A549 (cell line): ENCODE measurements at regions not wholly inside any gene's neighbourhood (a gene's known extent, or its start where the extent isn't known, plus 50 kb on each side); places are given as distances from the start of the nearest gene placed in this dataset.

Experiments used
- ATAC-seq, 2 experiments: fragments of 200-7000 bp in 1 of 2; fragments of >200 bp in 1 of 2; cut with Nextera tagmentation in 1 of 2; cut with Tn5 transposase in 1 of 2; 3 replicates each; pipeline versions ENCODE4 v1.8.0 to v1.9.1; 2018 to 2020; ENCODE audit warnings: mild to moderate bottlenecking in 1 of 2, moderate library complexity in 1 of 2
- CTCF ChIA-PET: fragments of 300-600 bp; sonication (Branson Sonifier 250); formaldehyde crosslinking; extraction: SDS; loops from one replicate; lab custom pipeline; 2021; ENCODE audit warnings: antibody characterized with exemption, inconsistent platforms; lab: Yijun Ruan, JAX
- POLR2A ChIA-PET: fragments of 350-600 bp; formaldehyde crosslinking; extraction: SDS; loops from one replicate; lab custom pipeline; 2021; ENCODE audit warnings: antibody characterized with exemption, inconsistent platforms; lab: Yijun Ruan, JAX
- DNase-seq, 2 experiments: peaks; one replicate each; pipeline versions ENCODE4 v3.0.0 to v3.0.0-alpha.2; 2011 to 2016; ENCODE audit warnings: low read depth in 1 of 2, low spot score in 1 of 2
- FAIRE-seq: peaks from 2 replicates; lab custom pipeline; 2011; peaks lifted over from hg19 to GRCh38; lab: Jason Lieb, UNC
- H3K27ac ChIP-seq, 2 experiments: fragments of >200 bp; sonication (Bioruptor Twin); formaldehyde crosslinking; 3 replicates each; pipeline ENCODE4 v1.5.1; 2016 to 2017
- H3K4me1 ChIP-seq: fragments of >200 bp; sonication (Bioruptor Twin); formaldehyde crosslinking; 3 replicates; pipeline ENCODE4 v1.6.1; 2016
- H3K4me2 ChIP-seq: fragments of >200 bp; sonication (Bioruptor Twin); formaldehyde crosslinking; 3 replicates; pipeline ENCODE4 v1.6.1; 2016
- H3K4me3 ChIP-seq: fragments of >200 bp; sonication (Bioruptor Twin); formaldehyde crosslinking; 3 replicates; pipeline ENCODE4 v1.5.1; 2016
- H3K9me3 ChIP-seq: fragments of >200 bp; sonication (Bioruptor Twin); formaldehyde crosslinking; 3 replicates; pipeline ENCODE4 v1.6.1; 2016
- ATOH8 ChIP-seq: fragments of 250-450 bp; sonication (Bioruptor Pico); IDR thresholded peaks from 2 replicates; pipeline ENCODE4 v1.5.0; 2020; ENCODE audit warnings: low read depth, mild to moderate bottlenecking, moderate library complexity
- CBX2 ChIP-seq: fragments of 200-600 bp; sonication (generic); IDR thresholded peaks from 2 replicates; pipeline ENCODE4 v1.6.1; 2016; ENCODE audit warnings: low read depth, mild to moderate bottlenecking, borderline replicate concordance
- CBX8 ChIP-seq: fragments of 200-600 bp; sonication (generic); IDR thresholded peaks from 2 replicates; pipeline ENCODE4 v1.6.1; 2016
- CHD2 ChIP-seq: fragments of 150-350 bp; IDR thresholded peaks from 2 replicates; pipeline ENCODE4 v1.6.1; 2014; ENCODE audit warnings: low read length; ENCODE audit not compliant: partially characterized antibody
- CTCF ChIP-seq: fragments of >200 bp; sonication (Bioruptor Twin); formaldehyde crosslinking; IDR thresholded peaks from 3 replicates; pipeline ENCODE4 v1.5.1; 2016
- EHF ChIP-seq: fragments of 250-450 bp; sonication (Bioruptor Pico); IDR thresholded peaks from 2 replicates; pipeline ENCODE4 v1.5.0; 2020; ENCODE audit warnings: mild to moderate bottlenecking
- ESRRA ChIP-seq: fragments of 150-350 bp; IDR thresholded peaks from 2 replicates; pipeline ENCODE4 v1.6.1; 2014; ENCODE audit warnings: mild to moderate bottlenecking, low read length, borderline replicate concordance
- FOXS1 ChIP-seq: fragments of 250-450 bp; sonication (Bioruptor Pico); IDR thresholded peaks from 2 replicates; pipeline ENCODE4 v1.5.0; 2020; ENCODE audit warnings: mild to moderate bottlenecking, moderate library complexity
- HEYL ChIP-seq: fragments of 250-450 bp; sonication (Bioruptor Pico); IDR thresholded peaks from 2 replicates; pipeline ENCODE4 v1.8.0; 2021; ENCODE audit warnings: mild to moderate bottlenecking, moderate library complexity
- HOXB5 ChIP-seq: fragments of 250-450 bp; sonication (Bioruptor Pico); IDR thresholded peaks from 2 replicates; pipeline ENCODE4 v1.5.0; 2020; ENCODE audit warnings: mild to moderate bottlenecking, moderate library complexity
- JUN ChIP-seq, 2 experiments: fragments of >200 bp; sonication (Bioruptor Twin); formaldehyde crosslinking; IDR thresholded peaks; 2 replicates in 1 of 2; 3 replicates in 1 of 2; pipeline ENCODE4 v1.6.1; 2016 to 2017
- KDM1A ChIP-seq: fragments of 200-600 bp; sonication (generic); IDR thresholded peaks from 2 replicates; pipeline ENCODE4 v1.6.1; 2016; ENCODE audit warnings: low read depth, mild to moderate bottlenecking
- KDM5A ChIP-seq: fragments of 200-600 bp; sonication (generic); IDR thresholded peaks from 2 replicates; pipeline ENCODE4 v1.6.1; 2016; ENCODE audit warnings: antibody characterized with exemption, mild to moderate bottlenecking
- MAZ ChIP-seq: fragments of 150-350 bp; IDR thresholded peaks from 2 replicates; pipeline ENCODE4 v1.6.1; 2014; ENCODE audit warnings: antibody characterized with exemption, low read depth, low read length, borderline replicate concordance
- NFE2L2 ChIP-seq: fragments of 150-350 bp; conservative IDR thresholded peaks from 2 replicates; pipeline ENCODE4 v1.6.1; 2014; ENCODE audit warnings: low read length
- NPAS2 ChIP-seq: fragments of 250-450 bp; sonication (Bioruptor Pico); IDR thresholded peaks from 2 replicates; pipeline ENCODE4 v1.8.0; 2022; ENCODE audit warnings: mild to moderate bottlenecking, moderate library complexity, borderline replicate concordance
- PBX3 ChIP-seq: IDR thresholded peaks from 2 replicates; pipeline ENCODE4 v1.6.1; 2012
- POLR2A ChIP-seq: IDR thresholded peaks from 2 replicates; pipeline ENCODE4 v1.6.1; 2012; ENCODE audit warnings: mild to moderate bottlenecking, low read length
- RCOR1 ChIP-seq: fragments of 150-350 bp; IDR thresholded peaks from 2 replicates; pipeline ENCODE4 v1.6.1; 2014; ENCODE audit warnings: antibody characterized with exemption, low read length, low read depth
- RFX5 ChIP-seq: fragments of 450-650 bp; IDR thresholded peaks from 2 replicates; pipeline ENCODE4 v1.7.1; 2014; ENCODE audit warnings: antibody characterized with exemption, mild to moderate bottlenecking, moderate library complexity
- ZC3H11A ChIP-seq: fragments of 450-650 bp; IDR thresholded peaks from 2 replicates; pipeline ENCODE4 v1.6.1; 2014; ENCODE audit warnings: antibody characterized with exemption, mild to moderate bottlenecking
- ZNF302 ChIP-seq: fragments of 250-450 bp; sonication (Bioruptor Pico); IDR thresholded peaks from 2 replicates; pipeline ENCODE4 v1.9.0; 2021; ENCODE audit warnings: inconsistent platforms, mild to moderate bottlenecking, moderate library complexity
- ZSCAN20 ChIP-seq: fragments of 250-450 bp; sonication (Bioruptor Pico); IDR thresholded peaks from 2 replicates; pipeline ENCODE4 v1.8.0; 2022; ENCODE audit warnings: mild to moderate bottlenecking, moderate library complexity
- WGBS: methylation state at CpG from one replicate; pipeline ENCODE4 v1.1.6; 2017; ENCODE audit errors: missing lambda C conversion rate; 5-methylcytosine and 5-hydroxymethylcytosine counted together
- TF ChIP-seq, protein P1 (sequence below): IDR thresholded peaks from 2 replicates; pipeline ENCODE4 v1.6.1; 2012; ENCODE audit warnings: low read depth, borderline replicate concordance
- TF ChIP-seq, protein P2 (sequence below): IDR thresholded peaks from 2 replicates; pipeline ENCODE4 v1.6.1; 2012
- TF ChIP-seq, protein P3 (sequence below): fragments of 250-450 bp; sonication (Bioruptor Pico); IDR thresholded peaks from 2 replicates; pipeline ENCODE4 v1.5.0; 2021; ENCODE audit warnings: mild to moderate bottlenecking, moderate library complexity, borderline replicate concordance
- TF ChIP-seq, protein P4 (sequence below): fragments of 450-650 bp; IDR thresholded peaks from 2 replicates; pipeline ENCODE4 v1.6.1; 2014; ENCODE audit warnings: antibody characterized with exemption
- TF ChIP-seq, protein P5 (sequence below): fragments of >200 bp; sonication (Bioruptor Twin); formaldehyde crosslinking; IDR thresholded peaks from 3 replicates; pipeline ENCODE4 v1.6.1; 2016

GRCh38 chr1:50332941-50333594 is 90.2 kb downstream of the DMRTA2 start (continued):
- TF ChIP-seq, protein P1, sequence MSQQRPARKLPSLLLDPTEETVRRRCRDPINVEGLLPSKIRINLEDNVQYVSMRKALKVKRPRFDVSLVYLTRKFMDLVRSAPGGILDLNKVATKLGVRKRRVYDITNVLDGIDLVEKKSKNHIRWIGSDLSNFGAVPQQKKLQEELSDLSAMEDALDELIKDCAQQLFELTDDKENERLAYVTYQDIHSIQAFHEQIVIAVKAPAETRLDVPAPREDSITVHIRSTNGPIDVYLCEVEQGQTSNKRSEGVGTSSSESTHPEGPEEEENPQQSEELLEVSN, result no peak
- TF ChIP-seq, protein P2, sequence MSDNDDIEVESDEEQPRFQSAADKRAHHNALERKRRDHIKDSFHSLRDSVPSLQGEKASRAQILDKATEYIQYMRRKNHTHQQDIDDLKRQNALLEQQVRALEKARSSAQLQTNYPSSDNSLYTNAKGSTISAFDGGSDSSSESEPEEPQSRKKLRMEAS, result no peak
- no peak for TF ChIP-seq CBX2
- TF ChIP-seq KDM5A, result no peak
- TF ChIP-seq CTCF, result peak; percentile 65
- TF ChIP-seq NPAS2, result no peak
- TF ChIP-seq EHF (CRISPR knock-in tag), result no peak
- no peak for TF ChIP-seq HOXB5
- TF ChIP-seq, protein P3, sequence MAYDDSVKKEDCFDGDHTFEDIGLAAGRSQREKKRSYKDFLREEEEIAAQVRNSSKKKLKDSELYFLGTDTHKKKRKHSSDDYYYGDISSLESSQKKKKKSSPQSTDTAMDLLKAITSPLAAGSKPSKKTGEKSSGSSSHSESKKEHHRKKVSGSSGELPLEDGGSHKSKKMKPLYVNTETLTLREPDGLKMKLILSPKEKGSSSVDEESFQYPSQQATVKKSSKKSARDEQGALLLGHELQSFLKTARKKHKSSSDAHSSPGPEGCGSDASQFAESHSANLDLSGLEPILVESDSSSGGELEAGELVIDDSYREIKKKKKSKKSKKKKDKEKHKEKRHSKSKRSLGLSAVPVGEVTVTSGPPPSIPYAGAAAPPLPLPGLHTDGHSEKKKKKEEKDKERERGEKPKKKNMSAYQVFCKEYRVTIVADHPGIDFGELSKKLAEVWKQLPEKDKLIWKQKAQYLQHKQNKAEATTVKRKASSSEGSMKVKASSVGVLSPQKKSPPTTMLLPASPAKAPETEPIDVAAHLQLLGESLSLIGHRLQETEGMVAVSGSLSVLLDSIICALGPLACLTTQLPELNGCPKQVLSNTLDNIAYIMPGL (CRISPR knock-in tag), result no peak

GRCh38 chr1:50329332-50329932 is 93.8 kb downstream of the DMRTA2 start:
- POLR2A ChIA-PET, result no interaction called here
- no peak for TF ChIP-seq POLR2A
- no peak for TF ChIP-seq FOXS1 (CRISPR knock-in tag)
- TF ChIP-seq ZC3H11A, result no peak
- no peak for TF ChIP-seq MAZ
- Histone ChIP-seq H3K9me3 (no peaks in the 10 kb centered on the region), H3K4me1 (no peaks in the 10 kb centered on the region), H3K4me2 (no peak overlapping the region), H3K4me3 (no peak overlapping the region), H3K27ac (no peak overlapping the region)
- no peak for ATAC-seq
- CTCF ChIA-PET, result interaction anchor here (1.1 kb wide), 1 partner anchor 19 kb away, joined by 5 read pairs; no protein-coding TSS in a partner anchor
- DNase-seq, result no peak
- WGBS, result 6% methylated on average over 4 of the region's 4 CpGs
- no peak for FAIRE-seq

GRCh38 chr1:50328552-50328951 is 94.7 kb downstream of the DMRTA2 start:
- ATAC-seq, result no peak
- 8% methylated on average over 3 of the region's 4 CpGs for WGBS
- CTCF ChIA-PET, result no interaction called here
- no peaks in the 10 kb centered on the region for H3K4me1 ChIP-seq
- no peaks in the 10 kb centered on the region for H3K9me3 ChIP-seq
- H3K4me3 ChIP-seq, result no peak overlapping the region
- no peak for FAIRE-seq
- no peak overlapping the region for H3K27ac ChIP-seq
- POLR2A ChIA-PET, result no interaction called here
- H3K4me2 ChIP-seq, result no peak overlapping the region
- TF ChIP-seq RCOR1 (no peak), CHD2 (no peak), ESRRA (no peak), PBX3 (no peak), ZSCAN20 (CRISPR knock-in tag) (no peak), NFE2L2 (no peak), ZNF302 (CRISPR knock-in tag) (no peak), HEYL (no peak), RFX5 (no peak), KDM1A (no peak), POLR2A (no peak), ATOH8 (no peak), JUN (IDR thresholded peaks at IDR 0.05) (no peak), CBX8 (no peak)
- TF ChIP-seq, protein P4, sequence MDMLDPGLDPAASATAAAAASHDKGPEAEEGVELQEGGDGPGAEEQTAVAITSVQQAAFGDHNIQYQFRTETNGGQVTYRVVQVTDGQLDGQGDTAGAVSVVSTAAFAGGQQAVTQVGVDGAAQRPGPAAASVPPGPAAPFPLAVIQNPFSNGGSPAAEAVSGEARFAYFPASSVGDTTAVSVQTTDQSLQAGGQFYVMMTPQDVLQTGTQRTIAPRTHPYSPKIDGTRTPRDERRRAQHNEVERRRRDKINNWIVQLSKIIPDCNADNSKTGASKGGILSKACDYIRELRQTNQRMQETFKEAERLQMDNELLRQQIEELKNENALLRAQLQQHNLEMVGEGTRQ, result no peak
- TF ChIP-seq, protein P5, sequence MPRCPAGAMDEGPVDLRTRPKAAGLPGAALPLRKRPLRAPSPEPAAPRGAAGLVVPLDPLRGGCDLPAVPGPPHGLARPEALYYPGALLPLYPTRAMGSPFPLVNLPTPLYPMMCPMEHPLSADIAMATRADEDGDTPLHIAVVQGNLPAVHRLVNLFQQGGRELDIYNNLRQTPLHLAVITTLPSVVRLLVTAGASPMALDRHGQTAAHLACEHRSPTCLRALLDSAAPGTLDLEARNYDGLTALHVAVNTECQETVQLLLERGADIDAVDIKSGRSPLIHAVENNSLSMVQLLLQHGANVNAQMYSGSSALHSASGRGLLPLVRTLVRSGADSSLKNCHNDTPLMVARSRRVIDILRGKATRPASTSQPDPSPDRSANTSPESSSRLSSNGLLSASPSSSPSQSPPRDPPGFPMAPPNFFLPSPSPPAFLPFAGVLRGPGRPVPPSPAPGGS, result no peak
- no peak for DNase-seq
